H9 (cell line): ENCODE measurements at regions not wholly inside any gene's neighbourhood (a gene's known extent, or its start where the extent isn't known, plus 50 kb on each side); places are given as distances from the start of the nearest gene placed in this dataset.
"Not testable (repeated sequence)": the region's sequence is repeated elsewhere in the genome, so short reads cannot be mapped to it uniquely, and the experiment has no call there.

Experiments
- DNase-seq: peaks from one replicate; pipeline ENCODE4 v3.0.0-alpha.2; 2017
- H2AFZ ChIP-seq: one replicate; pipeline ENCODE4 v1.6.1; 2013; ENCODE audit warnings: mild to moderate bottlenecking, low read length, control low read depth, moderate library complexity
- H2AK5ac ChIP-seq: 2 replicates; pipeline ENCODE4 v1.6.1; 2013; ENCODE audit warnings: low read length, control low read depth, mixed read lengths; ENCODE audit not compliant: insufficient read length
- H2BK120ac ChIP-seq: one replicate; pipeline ENCODE4 v1.6.1; 2013; ENCODE audit warnings: low read depth, mild to moderate bottlenecking, low read length, control low read depth, inconsistent platforms; ENCODE audit not compliant: poor library complexity, severe bottlenecking
- H2BK12ac ChIP-seq: 2 replicates; pipeline ENCODE4 v1.6.1; 2013; ENCODE audit warnings: low read length, control low read depth, mixed read lengths, low read depth; ENCODE audit not compliant: insufficient read length
- H2BK15ac ChIP-seq: 2 replicates; pipeline ENCODE4 v1.6.1; 2013; ENCODE audit warnings: low read depth, low read length, control low read depth
- H2BK20ac ChIP-seq: one replicate; pipeline ENCODE4 v1.6.1; 2013; ENCODE audit warnings: low read depth, mild to moderate bottlenecking, low read length, control low read depth, inconsistent platforms; ENCODE audit not compliant: poor library complexity, severe bottlenecking
- H2BK5ac ChIP-seq: 2 replicates; pipeline ENCODE4 v1.6.1; 2013; ENCODE audit warnings: low read length, control low read depth, mixed read lengths; ENCODE audit not compliant: insufficient read length
- H3K14ac ChIP-seq: 2 replicates; pipeline ENCODE4 v1.6.1; 2013; ENCODE audit warnings: low read length, control low read depth; ENCODE audit not compliant: insufficient read depth
- H3K18ac ChIP-seq: 2 replicates; pipeline ENCODE4 v1.6.1; 2013; ENCODE audit warnings: low read depth, mild to moderate bottlenecking, mixed read lengths, low read length, control low read depth; ENCODE audit not compliant: insufficient read length
- H3K23ac ChIP-seq: 2 replicates; pipeline ENCODE4 v1.6.1; 2013; ENCODE audit warnings: low read length, control low read depth, mixed read lengths, low read depth; ENCODE audit not compliant: insufficient read length
- H3K23me2 ChIP-seq: 2 replicates; pipeline ENCODE4 v1.6.1; 2013; ENCODE audit warnings: low read depth, mild to moderate bottlenecking, mixed read lengths, low read length, control low read depth; ENCODE audit not compliant: insufficient read length, poor library complexity, severe bottlenecking
- H3K27ac ChIP-seq: 2 replicates; pipeline ENCODE4 v1.5.1; 2013; ENCODE audit warnings: low read length, control low read depth, mixed read lengths, low read depth; ENCODE audit not compliant: insufficient read length
- H3K27me3 ChIP-seq: 2 replicates; pipeline ENCODE4 v1.6.1; 2013; ENCODE audit warnings: low read length, control low read depth, inconsistent platforms; ENCODE audit not compliant: insufficient read depth
- H3K4ac ChIP-seq: 2 replicates; pipeline ENCODE4 v1.6.1; 2013; ENCODE audit warnings: low read depth, mild to moderate bottlenecking, control low read depth, inconsistent platforms, low read length, moderate library complexity
- H3K4me1 ChIP-seq: 2 replicates; pipeline ENCODE4 v1.6.1; 2013; ENCODE audit warnings: low read length, control low read depth, inconsistent platforms; ENCODE audit not compliant: insufficient read depth
- H3K4me2 ChIP-seq: 2 replicates; pipeline ENCODE4 v1.6.1; 2013; ENCODE audit warnings: low read length, control low read depth, mixed read lengths; ENCODE audit not compliant: insufficient read length, insufficient read depth
- H3K56ac ChIP-seq: 2 replicates; pipeline ENCODE4 v1.6.1; 2013; ENCODE audit warnings: low read depth, mild to moderate bottlenecking, mixed read lengths, low read length, control low read depth; ENCODE audit not compliant: insufficient read length
- H3K79me1 ChIP-seq: 2 replicates; pipeline ENCODE4 v1.6.1; 2013; ENCODE audit warnings: low read depth, mild to moderate bottlenecking, moderate library complexity, low read length, control low read depth, inconsistent platforms; ENCODE audit not compliant: insufficient read depth, poor library complexity, severe bottlenecking
- H3K79me2 ChIP-seq: 2 replicates; pipeline ENCODE4 v1.6.1; 2013; ENCODE audit warnings: low read length, control low read depth, inconsistent platforms; ENCODE audit not compliant: insufficient read depth
- H3K9ac ChIP-seq: 2 replicates; pipeline ENCODE4 v1.6.1; 2013; ENCODE audit warnings: low read length, control low read depth, mixed read lengths; ENCODE audit not compliant: insufficient read length; ENCODE audit errors: extremely low read depth
- H3K9me3 ChIP-seq: one replicate; pipeline ENCODE4 v1.6.1; 2013; ENCODE audit warnings: low read depth, low read length, inconsistent platforms; ENCODE audit not compliant: control insufficient read depth
- H3T11ph ChIP-seq: one replicate; pipeline ENCODE4 v1.6.1; 2013; ENCODE audit warnings: mild to moderate bottlenecking, low read length, control low read depth, inconsistent platforms
- H4K20me1 ChIP-seq: one replicate; pipeline ENCODE4 v1.6.1; 2013; ENCODE audit not compliant: control insufficient read depth, insufficient read length, insufficient read depth
- H4K5ac ChIP-seq: 2 replicates; pipeline ENCODE4 v1.6.1; 2013; ENCODE audit warnings: low read depth, mild to moderate bottlenecking, mixed read lengths, low read length, control low read depth; ENCODE audit not compliant: insufficient read length
- H4K8ac ChIP-seq: replicated peaks from 2 replicates; pipeline ENCODE4 v1.6.1; 2013; ENCODE audit warnings: low read length, control low read depth, mixed read lengths, low read depth; ENCODE audit not compliant: insufficient read length
- H4K91ac ChIP-seq: 2 replicates; pipeline ENCODE4 v1.6.1; 2013; ENCODE audit warnings: low read depth, mild to moderate bottlenecking, moderate library complexity, mixed read lengths, low read length, control low read depth; ENCODE audit not compliant: insufficient read length
- H3K27ac Mint-ChIP-seq, 3 experiments: 2 replicates in 2 of 3; 3 replicates in 1 of 3; pipeline ENCODE4 v1.8.0; 2020 to 2021; ENCODE audit warnings: mixed read lengths in 3 of 3, mild to moderate bottlenecking in 1 of 3, moderate library complexity in 1 of 3
- H3K27me3 Mint-ChIP-seq: 2 replicates; pipeline ENCODE4 v1.8.0; 2021; ENCODE audit warnings: low read depth, mild to moderate bottlenecking, moderate library complexity, mixed read lengths
- H3K36me3 Mint-ChIP-seq, 3 experiments: 2 replicates in 2 of 3; 3 replicates in 1 of 3; pipeline ENCODE4 v1.8.0; 2020 to 2021; ENCODE audit warnings: low read depth in 3 of 3, mixed read lengths in 3 of 3; ENCODE audit not compliant: insufficient read depth in 1 of 3
- H3K4me1 Mint-ChIP-seq, 2 experiments: 2 replicates each; pipeline ENCODE4 v1.8.0; 2020; ENCODE audit warnings: mixed read lengths in 2 of 2
- H3K4me3 Mint-ChIP-seq, 2 experiments: 2 replicates in 1 of 2; 3 replicates in 1 of 2; pipeline ENCODE4 v1.8.0; 2020 to 2021; ENCODE audit warnings: mild to moderate bottlenecking in 2 of 2, mixed read lengths in 2 of 2, moderate library complexity in 1 of 2
- H3K9me3 Mint-ChIP-seq, 2 experiments: 2 replicates in 1 of 2; 3 replicates in 1 of 2; pipeline ENCODE4 v1.8.0; 2020; ENCODE audit warnings: mild to moderate bottlenecking in 2 of 2, mixed read lengths in 2 of 2, moderate library complexity in 1 of 2
- WGBS: extraction: QIAGEN DNeasy Blood & Tissue Kit; methylation state at CpG from one replicate; pipeline ENCODE4 v1.1.7; 2013; ENCODE audit warnings: missing lambda C conversion rate, low lambda C conversion rate, mixed read lengths; ENCODE audit not compliant: insufficient read length; ENCODE audit errors: extremely low coverage; 5-methylcytosine and 5-hydroxymethylcytosine counted together

GRCh38 chr20:48514577-48514976 is 313.2 kb downstream of the PREX1 start:
- H2BK12ac ChIP-seq, H3K18ac ChIP-seq, H2BK120ac ChIP-seq, H3K27me3 ChIP-seq, H2AK5ac ChIP-seq, H3K79me2 ChIP-seq, H3K27ac ChIP-seq, H2BK5ac ChIP-seq, H3K14ac ChIP-seq, H3K4me1 ChIP-seq, H2BK15ac ChIP-seq, H3K23ac ChIP-seq, H3K23me2 ChIP-seq, H4K91ac ChIP-seq, H3K79me1 ChIP-seq, H4K8ac ChIP-seq, H4K20me1 ChIP-seq, H3K4me1 Mint-ChIP-seq, H3T11ph ChIP-seq, H3K4ac ChIP-seq, H3K9ac ChIP-seq, H3K9me3 ChIP-seq, H2AFZ ChIP-seq, H2BK20ac ChIP-seq, H3K27ac Mint-ChIP-seq, DNase-seq, H3K56ac ChIP-seq, H3K4me3 Mint-ChIP-seq, H4K5ac ChIP-seq, H3K4me2 ChIP-seq: not testable (repeated sequence)
- Mint-ChIP-seq H3K36me3 (peaks cover 4 to 36% (median 6%) of the 10 kb centered on the region in 3 experiments; a peak in 6 of 7 replicates), H3K27me3 (peaks cover 34% of the 10 kb centered on the region), H3K9me3 (peaks cover 38 to 49% of the 10 kb centered on the region in 2 experiments)
- WGBS: no CpG with 5 or more reads among the region's 12 CpGs

- H2AK5ac ChIP-seq, H3K4me3 Mint-ChIP-seq, H3K18ac ChIP-seq, H4K8ac ChIP-seq, H2BK20ac ChIP-seq, H3K14ac ChIP-seq, H4K20me1 ChIP-seq, DNase-seq, H3K4me1 Mint-ChIP-seq, H2BK120ac ChIP-seq, H2AFZ ChIP-seq, H3K27me3 ChIP-seq, H2BK5ac ChIP-seq, H3K27ac ChIP-seq, H3K79me1 ChIP-seq, H2BK15ac ChIP-seq, H3T11ph ChIP-seq, H3K56ac ChIP-seq, H3K23ac ChIP-seq, H4K91ac ChIP-seq, H3K79me2 ChIP-seq, H2BK12ac ChIP-seq, H3K23me2 ChIP-seq, H3K4ac ChIP-seq, H3K4me2 ChIP-seq, H3K4me1 ChIP-seq, H4K5ac ChIP-seq, H3K9ac ChIP-seq, H3K9me3 ChIP-seq, H3K27ac Mint-ChIP-seq: not testable (repeated sequence)
- peaks cover 45 to 61% of the 10 kb centered on the region in 2 experiments for H3K9me3 Mint-ChIP-seq
- H3K36me3 Mint-ChIP-seq: peaks cover 4 to 49% (median 6%) of the 10 kb centered on the region in 3 experiments; a peak in 6 of 7 replicates
- WGBS: no CpG with 5 or more reads among the region's 16 CpGs
- peaks cover 44% of the 10 kb centered on the region for H3K27me3 Mint-ChIP-seq
Observed at GRCh38 chr20:48512539-48512938, 315.3 kb downstream of the PREX1 start.
